GM12878 (cell line): ENCODE measurements at regions not wholly inside any gene's neighbourhood (a gene's known extent, or its start where the extent isn't known, plus 50 kb on each side); places are given as distances from the start of the nearest gene placed in this dataset.

Source experiments
- ATAC-seq: fragments of 200-7000 bp; cut with Tn5 transposase; 3 replicates; pipeline ENCODE4 v1.9.1; 2020; ENCODE audit warnings: mild to moderate bottlenecking, moderate library complexity
- BruUV-seq: library from RNA; stranded (reverse); fragments of 400-500 nt; replicated peaks from 2 replicates; lab custom pipeline; 2021; lab: Mats Ljungman, UMichigan
- CTCF ChIA-PET: fragments of 300-600 bp; sonication (Branson Sonifier 250); formaldehyde crosslinking; extraction: SDS; loops from one replicate; lab custom pipeline; 2021; ENCODE audit warnings: inconsistent platforms; lab: Yijun Ruan, JAX
- POLR2A ChIA-PET: fragments of 350-600 bp; formaldehyde crosslinking; extraction: SDS; loops from one replicate; lab custom pipeline; 2021; ENCODE audit warnings: inconsistent platforms; lab: Charles Lee
- RAD21 ChIA-PET: fragments of 300-600 bp; sonication (Branson Sonifier 250); formaldehyde crosslinking; loops from one replicate; lab custom pipeline; 2023; ENCODE audit warnings: antibody characterized with exemption; ENCODE audit not compliant: unreplicated experiment; lab: Charles Lee
- SMC1A ChIA-PET: fragments of 300-600 bp; sonication (Branson Sonifier 250); formaldehyde crosslinking; loops from one replicate; lab custom pipeline; 2023; ENCODE audit not compliant: unreplicated experiment, uncharacterized antibody; lab: Charles Lee
- DNase-seq: peaks from one replicate; pipeline ENCODE4 v3.0.0-alpha.2; 2011; ENCODE audit warnings: low read depth, low spot score
- FAIRE-seq: peaks from 3 replicates; lab custom pipeline; 2011; peaks lifted over from hg19 to GRCh38; lab: Jason Lieb, UNC
- H2AFZ ChIP-seq: 2 replicates; pipeline ENCODE4 v1.6.0; 2011; ENCODE audit warnings: low read depth, low read length, control low read depth; ENCODE audit not compliant: control insufficient read depth
- H3K27ac ChIP-seq: 2 replicates; pipeline ENCODE4 v1.5.1; 2011; ENCODE audit warnings: control low read depth; ENCODE audit not compliant: control insufficient read depth, insufficient read depth
- H3K27me3 ChIP-seq, 2 experiments: replicated peaks in 1 of 2; 2 replicates each; pipeline versions ENCODE4 v1.6.0 to v1.6.1; 2011; ENCODE audit warnings: low read length in 1 of 2; ENCODE audit not compliant: control insufficient read depth in 2 of 2, insufficient read depth in 2 of 2
- H3K36me3 ChIP-seq, 2 experiments: 2 replicates each; pipeline ENCODE4 v1.5.1; 2011; ENCODE audit warnings: low read length in 1 of 2; ENCODE audit not compliant: control insufficient read depth in 2 of 2, insufficient read depth in 2 of 2
- H3K4me1 ChIP-seq: 2 replicates; pipeline ENCODE4 v1.6.1; 2011; ENCODE audit warnings: mild to moderate bottlenecking, low read length, moderate library complexity, mixed read lengths; ENCODE audit not compliant: control insufficient read depth, insufficient read depth
- H3K4me2 ChIP-seq: 2 replicates; pipeline ENCODE4 v1.6.0; 2011; ENCODE audit warnings: control low read depth; ENCODE audit not compliant: control insufficient read depth, insufficient read depth
- H3K4me3 ChIP-seq: fragments of 200-600 bp; sonication (generic); 2 replicates; pipeline ENCODE4 v1.5.1; 2016
- H3K79me2 ChIP-seq: 2 replicates; pipeline ENCODE4 v1.6.0; 2011; ENCODE audit warnings: low read length; ENCODE audit not compliant: control insufficient read depth, insufficient read depth
- H3K9ac ChIP-seq: 2 replicates; pipeline ENCODE4 v1.8.0; 2011; ENCODE audit warnings: low read length, control low read depth, mixed read lengths; ENCODE audit not compliant: control insufficient read depth, insufficient read depth
- H3K9me3 ChIP-seq: replicated peaks from 3 replicates; pipeline ENCODE4 v1.5.1; 2011; ENCODE audit warnings: mild to moderate bottlenecking, low read length; ENCODE audit not compliant: control insufficient read depth, insufficient read depth
- H4K20me1 ChIP-seq: 2 replicates; pipeline ENCODE4 v1.6.0; 2011; ENCODE audit not compliant: control insufficient read depth, insufficient read depth
- BACH1 ChIP-seq: fragments of 450-650 bp; IDR thresholded peaks from 2 replicates; pipeline ENCODE4 v1.6.1; 2017; ENCODE audit warnings: mild to moderate bottlenecking, borderline replicate concordance
- CEBPB ChIP-seq, 2 experiments: fragments of 150-350 bp in 1 of 2; IDR thresholded peaks; 2 replicates each; pipeline ENCODE4 v1.6.1; 2012 to 2014; ENCODE audit warnings: low read depth in 2 of 2, low read length in 2 of 2, borderline replicate concordance in 1 of 2, inconsistent platforms in 1 of 2
- CHD4 ChIP-seq: fragments of 200-600 bp; sonication (generic); IDR thresholded peaks from 2 replicates; pipeline ENCODE4 v1.6.1; 2016; ENCODE audit warnings: mild to moderate bottlenecking
- E4F1 ChIP-seq: fragments of 450-650 bp; IDR thresholded peaks from 2 replicates; pipeline ENCODE4 v1.6.1; 2018; ENCODE audit warnings: borderline replicate concordance, mild to moderate bottlenecking; ENCODE audit not compliant: partially characterized antibody
- GABPA ChIP-seq: IDR thresholded peaks from 2 replicates; pipeline ENCODE4 v1.6.1; 2014; ENCODE audit warnings: antibody characterized with exemption, low read depth, mild to moderate bottlenecking, inconsistent platforms
- HDGF ChIP-seq: fragments of 450-650 bp; IDR thresholded peaks from 2 replicates; pipeline ENCODE4 v1.6.1; 2016; ENCODE audit warnings: antibody characterized with exemption
- HSF1 ChIP-seq: fragments of 150-350 bp; IDR thresholded peaks from 2 replicates; pipeline ENCODE4 v1.6.1; 2014; ENCODE audit warnings: mild to moderate bottlenecking, low read depth, low read length
- NR2F1 ChIP-seq: fragments of 450-650 bp; conservative IDR thresholded peaks from 2 replicates; pipeline ENCODE4 v1.6.1; 2017; ENCODE audit warnings: mild to moderate bottlenecking
- POLR2AphosphoS5 ChIP-seq: IDR thresholded peaks from 2 replicates; pipeline ENCODE4 v1.6.1; 2011; ENCODE audit warnings: mild to moderate bottlenecking, low read length, inconsistent platforms
- RELA ChIP-seq: fragments of 450-650 bp; IDR thresholded peaks from 2 replicates; pipeline ENCODE4 v1.8.0; 2014; ENCODE audit warnings: borderline replicate concordance; ENCODE audit not compliant: partially characterized antibody
- SRF ChIP-seq, 2 experiments: IDR thresholded peaks; 2 replicates each; pipeline ENCODE4 v1.6.1; 2011; ENCODE audit warnings: low read depth in 2 of 2, low read length in 2 of 2, mild to moderate bottlenecking in 1 of 2, moderate library complexity in 1 of 2
- WRNIP1 ChIP-seq: IDR thresholded peaks from 2 replicates; pipeline ENCODE4 v1.6.1; 2011; ENCODE audit warnings: low read depth, low read length, improper control_type of control experiment, borderline replicate concordance
- in situ Hi-C: fragments of 300-500 bp; cut with MboI; formaldehyde crosslinking; loops from 9 replicates; pipeline ENCODE4 v1.14.3; 2018; ENCODE audit warnings: mixed read lengths
- intact Hi-C: fragments of 100-400 bp; cut with micrococcal nuclease; formaldehyde crosslinking; loops from one replicate; pipeline ENCODE4 v1.14.2; 2022; ENCODE audit not compliant: unreplicated experiment
- TF ChIP-seq, protein P1 (sequence below): IDR thresholded peaks from 2 replicates; pipeline ENCODE4 v1.6.1; 2011; ENCODE audit warnings: borderline replicate concordance, low read depth, mild to moderate bottlenecking, moderate library complexity, mixed read lengths, low read length; ENCODE audit not compliant: insufficient read depth; ENCODE audit errors: extremely low read length
- TF ChIP-seq, protein P2 (sequence below): IDR thresholded peaks from 2 replicates; pipeline ENCODE4 v1.6.1; 2012; ENCODE audit warnings: low read depth, low read length, improper control_type of control experiment
- TF ChIP-seq, protein P3 (sequence below): fragments of 450-650 bp; IDR thresholded peaks from 2 replicates; pipeline ENCODE4 v1.6.1; 2017; ENCODE audit warnings: mild to moderate bottlenecking, moderate library complexity

DNA sequence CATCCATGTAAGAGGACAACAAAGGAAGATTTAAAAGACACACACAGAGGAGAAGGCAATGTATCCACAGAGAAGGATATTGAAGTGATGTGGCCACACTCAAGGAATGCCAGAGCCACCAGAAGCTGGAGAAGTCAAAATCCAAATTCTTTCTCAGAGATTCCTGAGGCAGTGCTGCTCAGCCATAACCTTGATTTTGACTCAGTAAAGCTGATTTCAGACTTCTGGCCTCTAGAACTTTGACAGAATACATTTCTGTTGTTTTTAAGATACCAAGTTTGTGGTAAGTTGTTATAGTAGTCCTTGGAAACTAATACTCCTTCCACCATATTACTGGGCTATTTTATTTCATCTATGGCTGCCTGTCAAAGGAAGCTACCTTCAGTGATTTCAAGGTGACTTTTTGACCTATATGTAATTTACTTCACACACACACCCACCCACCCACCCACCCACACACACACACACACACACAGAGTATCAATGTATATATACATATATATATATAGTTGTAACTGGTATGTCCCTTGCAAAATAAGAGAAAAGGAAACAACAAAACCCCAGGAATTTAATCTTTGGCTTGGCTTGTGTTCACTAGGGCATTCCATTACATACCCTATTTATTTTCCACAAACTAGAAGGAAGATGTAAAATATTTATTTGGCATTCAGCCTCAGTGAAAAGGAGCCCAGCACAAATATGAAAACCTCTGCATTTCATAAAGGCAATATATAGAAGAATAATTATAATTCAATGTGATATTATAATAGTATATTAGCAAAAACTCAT, 142.1 kb upstream of the PTGFR start:
- Histone ChIP-seq H4K20me1 (no peaks in the 10 kb centered on the region), H3K4me3 (no peak overlapping the region), H3K27me3 (no peaks in the 10 kb centered on the region), H3K4me1 (no peaks in the 10 kb centered on the region), H3K4me2 (no peak overlapping the region), H3K27ac (no peak overlapping the region), H3K79me2 (no peaks in the 10 kb centered on the region), H3K9me3 (no peaks in the 10 kb centered on the region), H3K9ac (no peak overlapping the region), H2AFZ (no peak overlapping the region), H3K36me3 (no peaks in the 10 kb centered on the region)
- RAD21 ChIA-PET = no interaction called here
- BruUV-seq = no TSS peak
- SMC1A ChIA-PET = no interaction called here
- DNase-seq (no peak), FAIRE-seq (no peak), ATAC-seq (no peak)
- in situ Hi-C loops (no loop called here), intact Hi-C loops (no loop called here)
- CTCF ChIA-PET = interaction anchor here (1.2 kb wide), 1 partner anchor 217 kb away, joined by 6 read pairs; no protein-coding TSS in a partner anchor
- POLR2A ChIA-PET = no interaction called here
- TF ChIP-seq CEBPB (IDR thresholded peaks at IDR 0.05; ENCODE audit: borderline replicate concordance in 1 of 2, low read depth in 2 of 2, low read length in 2 of 2) (no peak), GABPA (no peak), RELA (no peak), CHD4 (no peak), POLR2AphosphoS5 (no peak), HSF1 (no peak), NR2F1 (no peak), BACH1 (no peak), HDGF (no peak), SRF (IDR thresholded peaks at IDR 0.05; ENCODE audit: low read depth in 2 of 2, low read length in 2 of 2) (no peak), WRNIP1 (no peak), E4F1 (no peak)
- TF ChIP-seq, protein P1, sequence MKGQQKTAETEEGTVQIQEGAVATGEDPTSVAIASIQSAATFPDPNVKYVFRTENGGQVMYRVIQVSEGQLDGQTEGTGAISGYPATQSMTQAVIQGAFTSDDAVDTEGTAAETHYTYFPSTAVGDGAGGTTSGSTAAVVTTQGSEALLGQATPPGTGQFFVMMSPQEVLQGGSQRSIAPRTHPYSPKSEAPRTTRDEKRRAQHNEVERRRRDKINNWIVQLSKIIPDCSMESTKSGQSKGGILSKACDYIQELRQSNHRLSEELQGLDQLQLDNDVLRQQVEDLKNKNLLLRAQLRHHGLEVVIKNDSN = no peak
- TF ChIP-seq, protein P2, sequence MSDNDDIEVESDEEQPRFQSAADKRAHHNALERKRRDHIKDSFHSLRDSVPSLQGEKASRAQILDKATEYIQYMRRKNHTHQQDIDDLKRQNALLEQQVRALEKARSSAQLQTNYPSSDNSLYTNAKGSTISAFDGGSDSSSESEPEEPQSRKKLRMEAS = no peak
- TF ChIP-seq, protein P3, sequence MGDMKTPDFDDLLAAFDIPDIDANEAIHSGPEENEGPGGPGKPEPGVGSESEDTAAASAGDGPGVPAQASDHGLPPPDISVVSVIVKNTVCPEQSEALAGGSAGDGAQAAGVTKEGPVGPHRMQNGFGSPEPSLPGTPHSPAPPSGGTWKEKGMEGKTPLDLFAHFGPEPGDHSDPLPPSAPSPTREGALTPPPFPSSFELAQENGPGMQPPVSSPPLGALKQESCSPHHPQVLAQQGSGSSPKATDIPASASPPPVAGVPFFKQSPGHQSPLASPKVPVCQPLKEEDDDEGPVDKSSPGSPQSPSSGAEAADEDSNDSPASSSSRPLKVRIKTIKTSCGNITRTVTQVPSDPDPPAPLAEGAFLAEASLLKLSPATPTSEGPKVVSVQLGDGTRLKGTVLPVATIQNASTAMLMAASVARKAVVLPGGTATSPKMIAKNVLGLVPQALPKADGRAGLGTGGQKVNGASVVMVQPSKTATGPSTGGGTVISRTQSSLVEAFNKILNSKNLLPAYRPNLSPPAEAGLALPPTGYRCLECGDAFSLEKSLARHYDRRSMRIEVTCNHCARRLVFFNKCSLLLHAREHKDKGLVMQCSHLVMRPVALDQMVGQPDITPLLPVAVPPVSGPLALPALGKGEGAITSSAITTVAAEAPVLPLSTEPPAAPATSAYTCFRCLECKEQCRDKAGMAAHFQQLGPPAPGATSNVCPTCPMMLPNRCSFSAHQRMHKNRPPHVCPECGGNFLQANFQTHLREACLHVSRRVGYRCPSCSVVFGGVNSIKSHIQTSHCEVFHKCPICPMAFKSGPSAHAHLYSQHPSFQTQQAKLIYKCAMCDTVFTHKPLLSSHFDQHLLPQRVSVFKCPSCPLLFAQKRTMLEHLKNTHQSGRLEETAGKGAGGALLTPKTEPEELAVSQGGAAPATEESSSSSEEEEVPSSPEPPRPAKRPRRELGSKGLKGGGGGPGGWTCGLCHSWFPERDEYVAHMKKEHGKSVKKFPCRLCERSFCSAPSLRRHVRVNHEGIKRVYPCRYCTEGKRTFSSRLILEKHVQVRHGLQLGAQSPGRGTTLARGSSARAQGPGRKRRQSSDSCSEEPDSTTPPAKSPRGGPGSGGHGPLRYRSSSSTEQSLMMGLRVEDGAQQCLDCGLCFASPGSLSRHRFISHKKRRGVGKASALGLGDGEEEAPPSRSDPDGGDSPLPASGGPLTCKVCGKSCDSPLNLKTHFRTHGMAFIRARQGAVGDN = no peak
